Endothelial cell of umbilical vein (primary cell): ENCODE measurements at regions not wholly inside any gene's neighbourhood (a gene's known extent, or its start where the extent isn't known, plus 50 kb on each side); places are given as distances from the start of the nearest gene placed in this dataset.

ENCODE experiments used
- BruUV-seq: library from RNA; stranded (reverse); fragments of 400-500 nt; replicated peaks from 2 replicates; lab custom pipeline; 2021; lab: Mats Ljungman, UMichigan
- CTCF ChIA-PET: fragments of 300-600, 350-600 bp; sonication (Branson Sonifier 250); formaldehyde crosslinking; loops from one replicate; lab custom pipeline; 2021; ENCODE audit warnings: antibody characterized with exemption, inconsistent platforms; lab: Charles Lee
- POLR2A ChIA-PET: fragments of 300-600, 350-600 bp; sonication (Branson Sonifier 250); formaldehyde crosslinking; loops from one replicate; lab custom pipeline; 2021; ENCODE audit warnings: antibody characterized with exemption, inconsistent platforms; lab: Charles Lee
- DNase-seq: peaks from one replicate; pipeline ENCODE4 v3.0.0-alpha.2; 2011; ENCODE audit warnings: low read depth, low spot score
- FAIRE-seq: peaks from 2 replicates; lab custom pipeline; 2011; peaks lifted over from hg19 to GRCh38; lab: Jason Lieb, UNC
- H2AFZ ChIP-seq: 2 replicates; pipeline ENCODE4 v1.6.0; 2012; ENCODE audit warnings: low read depth, low read length, control low read depth, inconsistent platforms
- H3K27ac ChIP-seq: 2 replicates; pipeline ENCODE4 v1.5.1; 2011; ENCODE audit warnings: low read depth, mild to moderate bottlenecking, control low read depth, low read length, moderate library complexity; ENCODE audit not compliant: insufficient read depth
- H3K27me3 ChIP-seq, 2 experiments: 2 replicates each; pipeline versions ENCODE4 v1.6.0 to v1.6.1; 2011; ENCODE audit warnings: low read length in 2 of 2, mixed read lengths in 1 of 2; ENCODE audit not compliant: control insufficient read depth in 2 of 2, insufficient read depth in 2 of 2
- H3K36me3 ChIP-seq, 2 experiments: 2 replicates in 1 of 2; 3 replicates in 1 of 2; pipeline ENCODE4 v1.5.1; 2011; ENCODE audit warnings: low read length in 2 of 2, mild to moderate bottlenecking in 1 of 2, moderate library complexity in 1 of 2; ENCODE audit not compliant: control insufficient read depth in 2 of 2, insufficient read depth in 2 of 2; ENCODE audit errors: extremely low read depth in 1 of 2
- H3K4me1 ChIP-seq: 3 replicates; pipeline ENCODE4 v1.5.1; 2011; ENCODE audit warnings: mild to moderate bottlenecking, low read length; ENCODE audit not compliant: control insufficient read depth, insufficient read depth; ENCODE audit errors: extremely low read depth
- H3K4me2 ChIP-seq: 2 replicates; pipeline ENCODE4 v1.6.1; 2011; ENCODE audit warnings: low read length, control low read depth, mixed read lengths; ENCODE audit not compliant: insufficient read depth
- H3K4me3 ChIP-seq, 3 experiments: fragments of 200-600 bp in 1 of 3; sonication (generic), shearing (Covaris generic) in 1 of 3; replicated peaks in 1 of 3; 2 replicates each; pipeline ENCODE4 v1.5.1; 2011 to 2016; ENCODE audit warnings: control low read depth in 3 of 3, low read length in 3 of 3, mild to moderate bottlenecking in 2 of 3, inconsistent platforms in 1 of 3, low read depth in 1 of 3, moderate library complexity in 1 of 3; ENCODE audit not compliant: insufficient read depth in 1 of 3
- H3K79me2 ChIP-seq: 2 replicates; pipeline ENCODE4 v1.6.0; 2012; ENCODE audit warnings: low read length, inconsistent platforms; ENCODE audit not compliant: control insufficient read depth, insufficient read depth
- H3K9ac ChIP-seq: replicated peaks from 2 replicates; pipeline ENCODE3; 2011; ENCODE audit warnings: low read length, control low read depth; ENCODE audit not compliant: insufficient read depth; ENCODE audit errors: extremely low read depth
- H3K9me1 ChIP-seq: replicated peaks from 3 replicates; pipeline ENCODE4 v1.6.0; 2011; ENCODE audit warnings: mild to moderate bottlenecking, low read length; ENCODE audit not compliant: control insufficient read depth, insufficient read depth; ENCODE audit errors: extremely low read depth
- H3K9me3 ChIP-seq: replicated peaks from 2 replicates; pipeline ENCODE4 v1.5.1; 2012; ENCODE audit warnings: low read length, inconsistent platforms; ENCODE audit not compliant: control insufficient read depth, insufficient read depth
- H4K20me1 ChIP-seq: replicated peaks from 2 replicates; pipeline ENCODE3; 2011; ENCODE audit warnings: mild to moderate bottlenecking, low read length; ENCODE audit not compliant: control insufficient read depth, insufficient read depth; ENCODE audit errors: extremely low read depth
- CTCF ChIP-seq, 2 donors: IDR thresholded peaks; 1 replicate in 1 of 2; 2 replicates in 1 of 2; pipeline ENCODE4 v1.5.1; 2011; ENCODE audit warnings: low read length in 2 of 2, mild to moderate bottlenecking in 2 of 2, moderate library complexity in 2 of 2, control low read depth in 1 of 2, inconsistent platforms in 1 of 2, low read depth in 1 of 2; ENCODE audit not compliant: insufficient read depth in 1 of 2; ENCODE audit errors: extremely low read depth in 1 of 2
- EZH2 ChIP-seq: IDR thresholded peaks from 2 replicates; pipeline ENCODE4 v1.6.1; 2012; ENCODE audit warnings: borderline replicate concordance, low read depth, mild to moderate bottlenecking, moderate library complexity, low read length, inconsistent platforms; ENCODE audit not compliant: severe bottlenecking
- FOS ChIP-seq: IDR thresholded peaks from 2 replicates; pipeline ENCODE4 v1.6.1; 2011; ENCODE audit warnings: mild to moderate bottlenecking, low read length, moderate library complexity, borderline replicate concordance; ENCODE audit not compliant: insufficient read depth
- GATA2 ChIP-seq: IDR thresholded peaks from 2 replicates; pipeline ENCODE4 v1.7.0; 2011; ENCODE audit warnings: low read depth, mild to moderate bottlenecking, moderate library complexity, mixed read lengths, low read length; ENCODE audit not compliant: insufficient read length, insufficient read depth
- JUN ChIP-seq: IDR thresholded peaks from 2 replicates; pipeline ENCODE4 v1.6.1; 2011; ENCODE audit warnings: borderline replicate concordance, low read depth; ENCODE audit not compliant: insufficient read length, insufficient read depth
- MAX ChIP-seq: IDR thresholded peaks from 2 replicates; pipeline ENCODE4 v1.6.1; 2011; ENCODE audit not compliant: insufficient read depth, insufficient read length
- MYC ChIP-seq: IDR thresholded peaks from one replicate; pipeline ENCODE4 v1.6.1; 2011; ENCODE audit warnings: mild to moderate bottlenecking, low read depth, low read length
- POLR2A ChIP-seq: IDR thresholded peaks from 2 replicates; pipeline ENCODE4 v1.6.1; 2012; ENCODE audit warnings: low read depth, mild to moderate bottlenecking, control low read depth, low read length
- POLR2AphosphoS5 ChIP-seq: IDR thresholded peaks from 2 replicates; pipeline ENCODE4 v1.6.1; 2012; ENCODE audit warnings: low read depth, mild to moderate bottlenecking, control low read depth, low read length, moderate library complexity; ENCODE audit not compliant: insufficient read depth
- dilution Hi-C: fragments of 300-500 bp; cut with MboI; formaldehyde crosslinking; loops from one replicate; pipeline ENCODE4 v1.15.0; 2019; ENCODE audit warnings: low sequenced_read_pairs; ENCODE audit not compliant: extremely low pct_ligation_motif_present
- intact Hi-C: fragments of 100-400 bp; cut with micrococcal nuclease; formaldehyde crosslinking; loops from one replicate; pipeline ENCODE4 v1.10.0; 2022

GRCh38 chrX:8907688-8908087, 106.5 kb upstream of the FAM9A start:
- Histone ChIP-seq H3K4me1 (no peaks in the 10 kb centered on the region), H3K27me3 (no peaks in the 10 kb centered on the region), H3K4me3 (no peak overlapping the region), H3K27ac (no peak overlapping the region), H3K36me3 (no peaks in the 10 kb centered on the region), H3K9me1 (no peaks in the 10 kb centered on the region), H3K79me2 (no peaks in the 10 kb centered on the region), H3K9me3 (no peaks in the 10 kb centered on the region), H3K4me2 (no peak overlapping the region), H3K9ac (no peak overlapping the region), H4K20me1 (no peaks in the 10 kb centered on the region), H2AFZ (no peak overlapping the region)
- no TSS peak for BruUV-seq
- ChIA-PET CTCF (no interaction called here), POLR2A (no interaction called here)
- no peak for TF ChIP-seq GATA2
- no peak for TF ChIP-seq POLR2AphosphoS5
- no peak for TF ChIP-seq MAX
- TF ChIP-seq EZH2 = no peak
- TF ChIP-seq CTCF (IDR thresholded peaks at IDR 0.05; ENCODE audit: extremely low read depth in 1 of 2, insufficient read depth in 1 of 2, low read depth in 1 of 2, low read length in 2 of 2) = no peak
- no peak for TF ChIP-seq POLR2A
- TF ChIP-seq MYC = no peak
- no peak for TF ChIP-seq JUN
- TF ChIP-seq FOS = no peak
- no peak for DNase-seq
- intact Hi-C loops (no loop called here), dilution Hi-C loops (no loop called here)
- FAIRE-seq = no peak
